Stomach (tissue), 8 donors: ENCODE measurements at regions not wholly inside any gene's neighbourhood (a gene's known extent, or its start where the extent isn't known, plus 50 kb on each side); places are given as distances from the start of the nearest gene placed in this dataset.
"Not testable (repeated sequence)": the region's sequence is repeated elsewhere in the genome, so short reads cannot be mapped to it uniquely, and the experiment has no call there.

Source experiments
- DNase-seq, 2 donors: peaks; one replicate each; pipeline versions ENCODE4 v3.0.0 to v3.0.0-alpha.2; 2013 to 2019
- H3K27ac ChIP-seq, 5 donors: fragments of 200-600 bp in 4 of 5; sonication (generic) in 4 of 5; one replicate each; pipeline ENCODE4 v1.5.1; 2013 to 2019; ENCODE audit warnings: mild to moderate bottlenecking in 1 of 5, moderate library complexity in 1 of 5
- H3K27me3 ChIP-seq, 3 donors: fragments of 200-600 bp; sonication (generic); one replicate each; pipeline ENCODE4 v1.5.1; 2017 to 2019; ENCODE audit warnings: mixed run types in 1 of 3
- H3K36me3 ChIP-seq, 4 donors: fragments of 200-600 bp; sonication (generic); 1 replicate in 3 of 4; 2 replicates in 1 of 4; pipeline ENCODE4 v1.5.1; 2016 to 2019
- H3K4me1 ChIP-seq, 4 donors: fragments of 200-600 bp; sonication (generic); one replicate each; pipeline ENCODE4 v1.5.1; 2016 to 2019
- H3K4me3 ChIP-seq, 4 donors: fragments of 200-600 bp; sonication (generic) in 3 of 4; one replicate each; pipeline ENCODE4 v1.5.1; 2016 to 2019; ENCODE audit warnings: mild to moderate bottlenecking in 1 of 4
- H3K9me3 ChIP-seq, 4 donors: fragments of 200-600 bp; sonication (generic); one replicate each; pipeline ENCODE4 v1.5.1; 2016 to 2019
- WGBS, 5 donors: extraction: QIAGEN DNeasy Blood & Tissue Kit in 3 of 5; methylation state at CpG; one replicate each; pipeline versions ENCODE4 v1.1.5 to v1.1.7; 2013 to 2018; 5-methylcytosine and 5-hydroxymethylcytosine counted together
- intact Hi-C: fragments of 100-400 bp; cut with DNase I; formaldehyde crosslinking; loops from one replicate; pipeline ENCODE4 v1.15.1; 2023; ENCODE audit warnings: low total_unique reads
- donor health status: healthy with polysubstance abuse.
- donor health status: Bipolar disorder and iron deficiency.
- donor health status: healthy.

- H3K27ac ChIP-seq, intact Hi-C loops: not testable (repeated sequence)
- WGBS, 5 donors, result 56 to 86% (median 62%) methylated on average over 5 to 7 of the region's 8 CpGs
Measured at GRCh38 chr5:177857642-177858200, 75.0 kb upstream of the FAM153A start.

GRCh38 chr5:177856474-177856873, 73.8 kb upstream of the FAM153A start:
- DNase-seq, intact Hi-C loops, H3K4me1 ChIP-seq, H3K9me3 ChIP-seq, H3K27me3 ChIP-seq, H3K27ac ChIP-seq, H3K4me3 ChIP-seq, H3K36me3 ChIP-seq: not testable (repeated sequence)
- WGBS, 5 donors, result 33 to 59% (median 50%) methylated on average over 1 to 2 of the region's 2 CpGs; no CpG with 5 or more reads in 1 of the 5 donors

More at GRCh38 chr5:177857642-177858200, 75.0 kb upstream of the FAM153A start:
- not testable (repeated sequence) for H3K4me1 ChIP-seq, DNase-seq, H3K36me3 ChIP-seq, H3K9me3 ChIP-seq, H3K27me3 ChIP-seq, H3K4me3 ChIP-seq

GRCh38 chr5:177847914-177848313, 65.2 kb upstream of the FAM153A start:
- H3K27me3 ChIP-seq, H3K36me3 ChIP-seq, DNase-seq, H3K4me1 ChIP-seq, H3K27ac ChIP-seq, intact Hi-C loops, H3K4me3 ChIP-seq, H3K9me3 ChIP-seq: not testable (repeated sequence)
- WGBS, 5 donors, result 67 to 80% (median 76%) methylated on average over 6 of the region's 7 CpGs

GRCh38 chr5:177846598-177846997, 63.9 kb upstream of the FAM153A start:
- H3K27ac ChIP-seq, DNase-seq, H3K9me3 ChIP-seq, intact Hi-C loops, H3K27me3 ChIP-seq, H3K36me3 ChIP-seq, H3K4me1 ChIP-seq, H3K4me3 ChIP-seq: not testable (repeated sequence)
- 8 to 31% (median 25%) methylated on average over 1 to 2 of the region's 5 CpGs; no CpG with 5 or more reads in 1 of the 5 donors for WGBS, 5 donors

- H3K4me3 ChIP-seq, H3K36me3 ChIP-seq, H3K27me3 ChIP-seq, DNase-seq, intact Hi-C loops, H3K27ac ChIP-seq, H3K4me1 ChIP-seq, H3K9me3 ChIP-seq: not testable (repeated sequence)
- WGBS, 5 donors, result 88 to 100% (median 94%) methylated on average over 1 of the region's 4 CpGs
Measured at GRCh38 chr5:177845906-177846305, 63.2 kb upstream of the FAM153A start.

- H3K4me1 ChIP-seq, H3K4me3 ChIP-seq, DNase-seq, H3K27ac ChIP-seq, H3K36me3 ChIP-seq, H3K9me3 ChIP-seq, intact Hi-C loops, H3K27me3 ChIP-seq: not testable (repeated sequence)
- 44 to 62% (median 60%) methylated on average over 3 to 5 of the region's 5 CpGs; no CpG with 5 or more reads in 2 of the 5 donors for WGBS, 5 donors
Measured at GRCh38 chr5:177836191-177836590, 53.5 kb upstream of the FAM153A start.
